Breast epithelium (tissue), 4 donors: ENCODE measurements at regions not wholly inside any gene's neighbourhood (a gene's known extent, or its start where the extent isn't known, plus 50 kb on each side); places are given as distances from the start of the nearest gene placed in this dataset.

Source experiments
- DNase-seq, 2 donors: peaks; one replicate each; pipeline ENCODE4 v3.0.0-alpha.2; 2019; ENCODE audit warnings: low spot score in 2 of 2
- H3K27ac ChIP-seq, 2 donors: fragments of 200-600 bp; sonication (generic) in 1 of 2; one replicate each; pipeline ENCODE4 v1.5.1; 2016 to 2019; ENCODE audit warnings: mild to moderate bottlenecking in 1 of 2
- H3K27me3 ChIP-seq, 2 donors: fragments of 200-600 bp; sonication (generic) in 1 of 2; one replicate each; pipeline versions ENCODE4 v1.5.1 to v1.6.0; 2017 to 2019; ENCODE audit warnings: control low read depth in 1 of 2, mild to moderate bottlenecking in 1 of 2
- H3K36me3 ChIP-seq: fragments of 200-600 bp; one replicate; pipeline ENCODE4 v1.5.1; 2019
- H3K4me1 ChIP-seq, 2 donors: fragments of 200-600 bp; sonication (generic); one replicate each; pipeline ENCODE4 v1.5.1; 2016 to 2019; ENCODE audit warnings: control low read depth in 1 of 2
- H3K4me3 ChIP-seq, 3 donors: fragments of 200-600 bp; sonication (generic); 1 replicate in 2 of 3; 2 replicates in 1 of 3; pipeline ENCODE4 v1.5.1; 2016 to 2019; ENCODE audit warnings: mild to moderate bottlenecking in 3 of 3, moderate library complexity in 2 of 3
- H3K9me3 ChIP-seq, 2 donors: fragments of 200-600 bp; sonication (generic) in 1 of 2; one replicate each; pipeline ENCODE4 v1.5.1; 2016 to 2019; ENCODE audit warnings: control low read depth in 1 of 2
- CTCF ChIP-seq, 3 donors: fragments of 450-650 bp; IDR thresholded peaks; one replicate each; pipeline ENCODE4 v1.5.1; 2016 to 2017; ENCODE audit warnings: antibody characterized with exemption in 3 of 3, mild to moderate bottlenecking in 3 of 3, moderate library complexity in 3 of 3
- POLR2A ChIP-seq: fragments of 450-650 bp; IDR thresholded peaks from one replicate; pipeline ENCODE4 v1.6.1; 2016; ENCODE audit warnings: antibody characterized with exemption, mild to moderate bottlenecking, moderate library complexity
- POLR2AphosphoS5 ChIP-seq, 3 donors: sonication (generic); formaldehyde crosslinking; IDR thresholded peaks; one replicate each; pipeline ENCODE4 v1.6.1; 2017; ENCODE audit warnings: antibody characterized with exemption in 3 of 3
- intact Hi-C: fragments of 100-400 bp; cut with DNase I; formaldehyde crosslinking; loops from one replicate; pipeline ENCODE4 v1.15.1; 2023; ENCODE audit warnings: low total_unique reads

- Histone ChIP-seq H3K27me3 (no peaks in the 10 kb centered on the region), H3K36me3 (no peaks in the 10 kb centered on the region), H3K27ac (no peak overlapping the region), H3K4me3 (no peak overlapping the region), H3K9me3 (no peaks in the 10 kb centered on the region), H3K4me1 (no peaks in the 10 kb centered on the region)
- TF ChIP-seq POLR2A: no peak
- no peak for TF ChIP-seq POLR2AphosphoS5 (IDR thresholded peaks at IDR 0.05)
- no peak for TF ChIP-seq CTCF (IDR thresholded peaks at IDR 0.05)
- intact Hi-C loops: no loop called here
- no peak for DNase-seq
These were observed 431.1 kb downstream of the TFAP2B start for GRCh38 chr6:51249798-51250197.

GRCh38 chr6:51250317-51250716 is 431.6 kb downstream of the TFAP2B start:
- no peaks in the 10 kb centered on the region for H3K36me3 ChIP-seq
- no peaks in the 10 kb centered on the region for H3K4me1 ChIP-seq
- no peak overlapping the region for H3K4me3 ChIP-seq
- TF ChIP-seq CTCF (IDR thresholded peaks at IDR 0.05) (no peak), POLR2A (no peak), POLR2AphosphoS5 (IDR thresholded peaks at IDR 0.05) (no peak)
- DNase-seq: no peak
- no peaks in the 10 kb centered on the region for H3K9me3 ChIP-seq
- no peaks in the 10 kb centered on the region for H3K27me3 ChIP-seq
- intact Hi-C loops: no loop called here
- H3K27ac ChIP-seq: no peak overlapping the region

- H3K27ac ChIP-seq: no peak overlapping the region
- H3K4me3 ChIP-seq: no peak overlapping the region
- no peaks in the 10 kb centered on the region for H3K4me1 ChIP-seq
- H3K27me3 ChIP-seq: no peaks in the 10 kb centered on the region
- intact Hi-C loops: no loop called here
- DNase-seq: no peak
- H3K36me3 ChIP-seq: no peaks in the 10 kb centered on the region
- H3K9me3 ChIP-seq: no peaks in the 10 kb centered on the region
- TF ChIP-seq CTCF (IDR thresholded peaks at IDR 0.05): no peak
- no peak for TF ChIP-seq POLR2AphosphoS5 (IDR thresholded peaks at IDR 0.05)
- TF ChIP-seq POLR2A: no peak
These were observed 439.3 kb downstream of the TFAP2B start for GRCh38 chr6:51257938-51258337.

GRCh38 chr6:51260003-51260402 is 441.3 kb downstream of the TFAP2B start:
- Histone ChIP-seq H3K27ac (no peak overlapping the region), H3K36me3 (no peaks in the 10 kb centered on the region), H3K4me3 (no peak overlapping the region), H3K9me3 (no peaks in the 10 kb centered on the region), H3K4me1 (no peaks in the 10 kb centered on the region), H3K27me3 (no peaks in the 10 kb centered on the region)
- no peak for DNase-seq
- TF ChIP-seq POLR2A (no peak), CTCF (IDR thresholded peaks at IDR 0.05) (no peak), POLR2AphosphoS5 (IDR thresholded peaks at IDR 0.05) (no peak)
- intact Hi-C loops: no loop called here

GRCh38 chr6:51261691-51262090 is 443.0 kb downstream of the TFAP2B start:
- no peaks in the 10 kb centered on the region for H3K9me3 ChIP-seq
- H3K4me3 ChIP-seq: no peak overlapping the region
- no peak for DNase-seq
- no peak for TF ChIP-seq CTCF (IDR thresholded peaks at IDR 0.05)
- no peaks in the 10 kb centered on the region for H3K4me1 ChIP-seq
- no peak overlapping the region for H3K27ac ChIP-seq
- intact Hi-C loops: no loop called here
- no peaks in the 10 kb centered on the region for H3K27me3 ChIP-seq
- H3K36me3 ChIP-seq: no peaks in the 10 kb centered on the region
